ENCODE measurements at regions not wholly inside any gene's neighbourhood (a gene's known extent, or its start where the extent isn't known, plus 50 kb on each side); places are given as distances from the start of the nearest gene placed in this dataset.

DNA sequence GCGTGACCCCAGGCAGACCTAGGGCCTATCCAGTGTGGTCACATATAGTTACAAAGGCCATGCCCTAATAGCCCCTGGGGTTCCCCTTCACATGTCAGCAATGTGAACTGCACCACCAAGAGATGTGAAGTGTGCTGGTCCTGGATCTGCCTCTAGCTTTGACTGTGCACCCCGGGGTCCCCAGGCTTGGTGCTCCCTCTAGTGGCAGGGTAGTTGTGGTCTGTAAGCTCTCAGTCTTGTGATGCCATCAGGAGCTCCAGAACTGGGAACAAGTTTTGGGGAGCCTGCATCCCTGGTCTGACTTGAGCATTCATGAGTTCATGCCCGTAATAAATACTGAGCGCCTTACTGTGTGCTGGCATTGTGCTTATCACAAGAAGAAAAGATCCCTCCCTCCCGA is 143.4 kb downstream of the DHX35 start:
- DNase-seq (ENCODE audit: low read depth): no peak

DNA sequence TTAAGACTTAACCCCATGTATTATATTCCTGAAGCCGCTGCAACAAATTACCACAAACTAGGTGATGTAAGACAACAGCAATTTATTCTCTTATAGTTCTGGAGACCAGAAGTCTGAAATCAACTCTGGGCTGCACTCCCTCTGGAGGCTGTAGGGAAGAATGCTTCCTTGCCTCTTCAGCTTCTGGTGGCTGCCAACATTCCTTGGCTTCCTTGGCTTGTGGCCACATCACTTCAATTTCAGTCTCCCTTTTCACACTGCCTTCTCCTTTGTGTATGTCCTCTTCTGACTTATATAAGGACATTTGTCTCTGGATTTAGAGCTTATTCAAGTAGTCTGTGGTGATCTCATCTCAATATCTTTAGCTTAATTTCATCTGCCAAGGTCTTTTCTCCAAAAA is 141.6 kb downstream of the DHX35 start:
- no peak for DNase-seq (ENCODE audit: low read depth)

DNA sequence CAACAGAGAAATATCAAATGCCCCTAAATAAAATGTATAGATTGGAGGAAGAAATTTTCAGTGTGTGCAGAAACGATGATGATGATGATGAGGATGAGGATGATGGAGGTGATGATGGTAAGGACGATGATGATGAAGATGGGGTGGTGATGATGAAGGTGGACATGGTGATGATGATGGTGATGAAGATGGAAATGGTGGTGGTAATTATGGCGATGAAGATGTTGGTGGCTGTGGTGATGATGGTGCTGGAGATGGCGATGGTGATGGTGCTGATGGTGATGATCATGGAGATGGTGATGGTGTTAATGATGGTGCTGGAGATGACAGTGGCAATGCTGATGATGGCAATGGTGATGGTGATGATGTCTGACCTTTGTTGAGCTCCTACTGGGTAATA is 141.2 kb downstream of the DHX35 start:
- DNase-seq (ENCODE audit: low read depth): no peak

DNA sequence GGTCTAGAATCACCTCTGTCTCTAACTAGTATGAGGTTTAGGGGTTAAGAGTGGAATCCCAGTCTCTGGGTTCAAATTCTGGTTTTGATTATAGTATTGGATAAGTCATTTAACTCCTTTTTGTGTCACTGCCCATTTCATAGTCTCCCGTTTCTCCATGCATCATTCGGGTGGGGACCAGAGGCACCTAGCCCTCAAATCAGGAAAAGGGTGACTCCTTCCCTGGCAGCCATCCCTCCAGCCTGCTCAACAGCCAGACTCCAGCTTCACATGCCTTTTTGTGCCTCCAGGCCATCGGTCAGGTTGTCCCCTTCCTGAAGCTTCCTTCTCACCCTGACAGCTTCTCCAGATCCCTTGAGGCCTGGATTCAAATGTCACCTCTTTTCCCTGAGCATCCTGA is 139.8 kb downstream of the DHX35 start:
- no peak for DNase-seq (ENCODE audit: low read depth)

DNA sequence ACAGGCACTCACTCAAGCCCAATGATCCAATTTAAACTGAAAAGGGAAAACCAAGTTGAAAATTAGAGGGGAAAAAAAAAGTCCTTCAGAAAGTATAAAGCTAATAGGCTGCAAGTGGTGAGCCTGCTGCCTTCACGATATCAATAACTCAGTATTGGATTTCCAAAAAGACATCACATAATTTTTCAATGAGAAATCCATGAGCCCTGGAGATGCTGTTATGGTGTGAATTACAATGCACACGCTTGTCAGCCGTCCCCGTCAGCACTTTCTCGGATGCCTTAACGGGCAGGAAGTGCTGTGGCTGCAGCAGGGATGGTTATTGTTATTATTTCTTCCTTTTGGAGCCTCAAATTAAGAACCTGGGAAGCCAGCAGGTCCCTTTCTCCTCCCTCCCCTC is 138.5 kb downstream of the DHX35 start:
- no peak for DNase-seq (ENCODE audit: low read depth)

DNA sequence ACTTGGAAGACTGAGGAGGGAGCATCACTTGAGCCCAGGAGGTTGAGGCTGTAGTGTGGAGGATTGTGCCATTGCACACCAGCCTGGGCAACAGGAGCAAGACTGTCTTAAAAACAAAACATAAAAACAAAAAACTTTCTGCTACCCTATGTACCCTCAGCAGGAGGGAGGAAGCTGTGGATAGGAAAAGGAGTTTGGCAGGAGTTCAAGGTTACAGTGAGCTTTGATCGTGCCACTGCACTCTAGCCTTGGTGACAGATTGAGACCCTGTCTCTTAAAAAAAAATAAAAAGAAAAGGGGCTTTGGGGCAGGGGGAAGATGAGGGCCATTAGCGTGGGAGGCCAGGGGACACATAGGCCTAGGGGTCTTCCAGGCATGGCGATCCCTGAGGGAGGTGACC is 135.7 kb downstream of the DHX35 start:
- DNase-seq (ENCODE audit: low read depth): no peak

DNA sequence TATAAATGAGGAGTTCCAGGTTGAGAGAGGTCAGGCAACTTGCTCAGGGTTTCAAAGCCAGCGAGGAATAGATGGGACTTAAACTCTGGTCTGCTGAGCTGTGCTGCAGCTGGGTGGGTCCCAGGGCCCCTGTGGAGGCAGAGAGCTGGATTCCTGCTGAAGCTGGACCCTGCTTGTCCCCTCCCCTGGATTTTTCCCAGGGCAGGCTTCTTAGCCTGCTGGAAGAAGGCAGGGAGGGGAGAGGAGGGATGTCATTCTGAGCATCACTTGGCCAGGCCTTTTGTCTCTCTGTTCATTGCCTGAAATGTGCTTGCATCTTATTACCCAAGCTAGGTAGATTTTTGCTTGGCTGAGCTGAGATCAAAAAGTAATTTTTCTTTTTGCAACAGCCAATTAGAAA is 133.7 kb downstream of the DHX35 start:
- no peak for DNase-seq (ENCODE audit: low read depth)

DNA sequence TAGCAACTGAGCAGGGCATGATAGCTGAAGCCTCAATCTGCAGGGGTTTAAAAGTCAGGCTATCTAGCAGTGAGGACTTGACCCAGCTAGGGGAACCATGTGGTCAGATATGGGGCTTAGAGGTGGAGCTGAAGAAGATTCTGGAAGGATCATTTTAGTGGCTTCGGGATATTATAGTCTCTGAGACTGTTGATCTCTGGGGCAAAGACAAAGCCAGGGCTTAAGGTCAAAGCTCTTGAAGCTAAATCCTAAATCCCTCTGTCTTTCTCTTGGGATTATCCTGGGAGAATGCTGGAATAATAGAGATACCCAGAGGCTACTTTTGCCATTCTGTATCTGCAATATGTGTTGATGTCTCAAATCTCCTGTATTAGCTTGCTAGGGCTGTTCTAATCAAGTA is 132.2 kb downstream of the DHX35 start:
- no peak for DNase-seq (ENCODE audit: low read depth)

DNA sequence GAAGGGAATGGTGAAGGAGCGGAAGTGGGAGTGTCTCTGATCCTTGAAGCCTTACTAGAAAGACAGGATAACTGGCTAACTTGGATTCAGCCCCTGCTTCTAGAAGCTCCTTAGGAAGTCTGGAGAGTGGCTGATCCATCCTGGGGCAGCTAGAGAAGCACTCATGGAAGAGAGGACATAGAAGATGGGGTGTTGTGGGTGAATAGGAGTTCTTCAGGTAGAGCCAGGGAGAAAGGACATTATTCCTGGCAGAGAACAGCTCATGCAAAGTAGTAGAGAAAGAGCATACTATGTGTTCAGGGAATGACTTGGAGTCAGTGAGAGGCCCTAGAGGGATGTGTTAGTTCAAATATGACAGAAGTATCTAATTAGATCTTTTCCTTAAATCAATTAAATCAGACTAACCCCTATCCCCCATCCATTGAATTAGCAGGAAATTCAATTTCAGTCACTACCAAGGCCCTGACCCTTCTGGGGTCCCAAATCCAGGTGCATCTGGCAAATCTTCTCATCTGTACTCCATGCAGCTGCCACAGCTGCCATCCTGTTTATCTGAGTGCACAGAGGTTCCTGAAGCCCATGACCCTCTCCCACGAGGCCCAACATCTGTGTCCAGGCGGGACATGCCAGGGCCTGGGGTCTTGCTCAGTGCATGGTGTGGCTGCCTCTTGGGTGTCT is 130.7 kb downstream of the DHX35 start:
- no peak for DNase-seq (ENCODE audit: low read depth)

DNA sequence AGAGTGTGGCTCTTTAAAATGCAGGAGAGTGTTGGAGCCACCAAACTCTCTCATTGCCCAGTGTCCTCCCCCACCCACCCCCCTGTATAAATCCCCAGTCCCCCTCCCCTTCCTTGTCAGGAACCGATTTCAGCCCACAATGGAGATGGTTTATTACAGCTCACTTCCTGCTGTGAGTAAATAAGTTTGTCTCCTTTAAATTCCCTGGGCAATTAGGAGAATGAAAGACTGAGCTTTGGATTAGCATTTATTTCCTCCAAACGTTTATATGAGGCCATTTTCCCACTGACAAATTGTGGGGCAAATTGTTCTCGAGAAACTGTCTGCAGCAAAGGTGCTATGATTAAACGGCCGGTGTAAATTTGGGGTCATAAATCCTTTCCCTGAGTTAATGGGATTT is 128.8 kb downstream of the DHX35 start:
- DNase-seq (ENCODE audit: low read depth): no peak

DNA sequence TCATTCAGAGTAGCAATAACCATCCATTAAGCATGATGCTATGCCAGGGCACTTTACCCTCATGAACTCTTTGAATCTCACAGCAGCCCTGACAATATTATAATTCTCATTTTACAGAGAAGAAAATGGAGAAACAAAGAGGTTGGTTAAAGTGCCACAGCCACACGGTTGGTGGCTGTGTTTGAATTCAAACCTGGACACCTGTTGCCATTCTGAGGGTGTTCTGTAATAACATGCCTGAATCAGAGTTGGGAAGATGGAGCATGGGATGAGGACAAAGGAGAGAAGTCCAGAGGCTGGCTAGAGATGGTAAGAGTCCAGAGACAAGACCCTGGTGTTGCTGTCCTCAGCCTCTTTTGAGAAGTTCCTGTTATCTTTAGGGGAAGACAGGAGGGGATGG is 127.7 kb downstream of the DHX35 start:
- no peak for DNase-seq (ENCODE audit: low read depth)

All from stromal cell of bone marrow (primary cell).